Esophagus squamous epithelium (tissue), 4 donors: ENCODE measurements at regions not wholly inside any gene's neighbourhood (a gene's known extent, or its start where the extent isn't known, plus 50 kb on each side); places are given as distances from the start of the nearest gene placed in this dataset.

Experiments
- POLR2A ChIP-seq, 4 donors: fragments of 450-650 bp; IDR thresholded peaks; one replicate each; pipeline ENCODE4 v1.6.1; 2017; ENCODE audit warnings: antibody characterized with exemption in 4 of 4, mild to moderate bottlenecking in 4 of 4, moderate library complexity in 3 of 4
- TF ChIP-seq, protein P1 (sequence below), 6 experiments: fragments of 450-650 bp in 4 of 6; fragments of 200-600 bp in 2 of 6; sonication (generic) in 2 of 6; IDR thresholded peaks; one replicate each; pipeline ENCODE4 v1.5.1; 2016 to 2019; ENCODE audit warnings: antibody characterized with exemption in 6 of 6, mild to moderate bottlenecking in 4 of 6, moderate library complexity in 4 of 6

GRCh38 chr3:3264796-3265195 lies 85.3 kb upstream of the CRBN start:
- TF ChIP-seq, protein P1, sequence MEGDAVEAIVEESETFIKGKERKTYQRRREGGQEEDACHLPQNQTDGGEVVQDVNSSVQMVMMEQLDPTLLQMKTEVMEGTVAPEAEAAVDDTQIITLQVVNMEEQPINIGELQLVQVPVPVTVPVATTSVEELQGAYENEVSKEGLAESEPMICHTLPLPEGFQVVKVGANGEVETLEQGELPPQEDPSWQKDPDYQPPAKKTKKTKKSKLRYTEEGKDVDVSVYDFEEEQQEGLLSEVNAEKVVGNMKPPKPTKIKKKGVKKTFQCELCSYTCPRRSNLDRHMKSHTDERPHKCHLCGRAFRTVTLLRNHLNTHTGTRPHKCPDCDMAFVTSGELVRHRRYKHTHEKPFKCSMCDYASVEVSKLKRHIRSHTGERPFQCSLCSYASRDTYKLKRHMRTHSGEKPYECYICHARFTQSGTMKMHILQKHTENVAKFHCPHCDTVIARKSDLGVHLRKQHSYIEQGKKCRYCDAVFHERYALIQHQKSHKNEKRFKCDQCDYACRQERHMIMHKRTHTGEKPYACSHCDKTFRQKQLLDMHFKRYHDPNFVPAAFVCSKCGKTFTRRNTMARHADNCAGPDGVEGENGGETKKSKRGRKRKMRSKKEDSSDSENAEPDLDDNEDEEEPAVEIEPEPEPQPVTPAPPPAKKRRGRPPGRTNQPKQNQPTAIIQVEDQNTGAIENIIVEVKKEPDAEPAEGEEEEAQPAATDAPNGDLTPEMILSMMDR (IDR thresholded peaks at IDR 0.05): no peak
- no peak for TF ChIP-seq POLR2A (IDR thresholded peaks at IDR 0.05)
